M059J (cell line): ENCODE measurements at regions not wholly inside any gene's neighbourhood (a gene's known extent, or its start where the extent isn't known, plus 50 kb on each side); places are given as distances from the start of the nearest gene placed in this dataset.
"Not testable (repeated sequence)": the region's sequence is repeated elsewhere in the genome, so short reads cannot be mapped to it uniquely, and the experiment has no call there.

Experiments
- DNase-seq: peaks from one replicate; pipeline ENCODE4 v3.0.0-alpha.2; 2012; ENCODE audit warnings: low read depth

DNA sequence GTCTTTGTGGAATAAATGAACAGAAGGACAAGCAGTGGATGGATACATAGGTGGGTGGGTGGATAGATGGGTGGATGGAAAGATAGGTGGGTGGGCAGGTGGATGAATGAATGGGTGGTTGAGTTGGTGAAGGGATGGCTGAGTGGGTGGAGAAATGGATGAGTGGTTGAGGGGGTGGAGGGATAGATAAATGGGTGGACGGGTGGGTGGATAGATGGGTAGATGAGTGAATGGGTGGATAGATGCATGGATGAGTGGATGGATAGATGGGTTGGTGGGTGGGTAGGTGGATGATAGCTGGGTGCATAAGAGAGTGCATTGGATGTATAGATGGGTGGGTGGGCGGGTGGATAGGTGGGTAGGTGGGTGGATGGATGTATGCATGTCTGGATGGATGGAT, 63.5 kb downstream of the UNC93B1 start:
- DNase-seq: not testable (repeated sequence)

GRCh38 chr11:67938964-67939363, 64.9 kb downstream of the UNC93B1 start:
- not testable (repeated sequence) for DNase-seq

DNA sequence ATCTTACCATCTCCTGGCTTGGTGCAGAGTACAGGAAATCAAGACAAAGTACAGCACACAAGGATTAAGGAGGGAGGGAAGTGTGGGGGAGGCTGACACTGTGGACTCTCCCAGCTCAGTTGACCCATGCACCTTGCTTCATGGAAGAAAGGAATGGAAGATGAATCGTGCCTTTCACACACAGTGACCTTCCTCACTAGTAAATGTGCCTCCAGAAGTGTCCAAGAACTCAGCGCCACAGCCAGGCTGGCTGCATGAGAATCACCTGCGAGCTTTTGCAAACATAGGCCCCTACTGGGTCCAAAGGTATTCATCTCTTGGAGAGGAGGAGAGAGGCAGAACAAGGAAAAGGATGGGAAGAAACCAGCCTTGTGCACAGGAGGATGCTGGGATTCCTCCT, 65.5 kb downstream of the UNC93B1 start:
- not testable (repeated sequence) for DNase-seq

DNA sequence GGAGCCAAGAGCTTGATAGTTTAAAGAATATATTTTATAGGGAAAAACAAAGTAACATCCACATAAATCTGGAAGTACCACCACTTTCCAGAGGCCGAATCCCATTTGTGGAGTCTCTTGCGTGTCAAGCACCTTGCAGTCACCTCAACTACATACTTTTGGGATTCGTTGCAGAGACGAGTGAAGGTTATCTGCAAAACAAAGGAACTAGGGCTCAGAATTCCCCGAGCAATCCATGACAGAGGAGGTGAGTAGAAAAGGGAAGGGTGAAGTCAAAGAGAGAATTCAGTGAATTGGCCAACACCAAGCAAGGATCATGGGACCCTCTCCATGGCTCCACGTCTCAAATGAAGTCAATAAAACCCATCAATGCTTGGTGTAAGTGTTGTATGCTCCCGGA, 80.3 kb downstream of the UNC93B1 start:
- DNase-seq: not testable (repeated sequence)

- DNase-seq: not testable (repeated sequence)
Measured at GRCh38 chr11:67920546-67920945, 83.4 kb downstream of the UNC93B1 start.

DNA sequence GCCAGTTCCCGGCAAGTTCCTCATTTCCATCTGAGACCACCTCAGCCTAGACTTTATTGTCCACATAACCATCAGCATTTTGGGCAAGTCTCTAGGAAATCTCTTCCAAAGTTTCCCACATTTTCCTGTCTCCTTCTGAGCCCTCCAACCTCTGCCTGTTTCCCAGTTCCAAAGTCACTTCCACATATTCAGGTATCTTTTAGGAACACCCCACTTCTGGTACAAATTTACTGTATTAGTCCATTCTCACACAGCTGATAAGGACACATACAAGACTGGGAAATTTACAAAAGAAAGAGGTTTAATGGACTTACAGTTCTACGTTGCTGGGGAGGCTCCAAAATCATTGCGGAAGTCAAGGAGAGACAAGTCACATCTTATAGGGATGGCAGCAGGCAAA, 91.7 kb downstream of the UNC93B1 start:
- DNase-seq: not testable (repeated sequence)

- not testable (repeated sequence) for DNase-seq
Measured at GRCh38 chr11:67911211-67911610, 92.7 kb downstream of the UNC93B1 start.

DNA sequence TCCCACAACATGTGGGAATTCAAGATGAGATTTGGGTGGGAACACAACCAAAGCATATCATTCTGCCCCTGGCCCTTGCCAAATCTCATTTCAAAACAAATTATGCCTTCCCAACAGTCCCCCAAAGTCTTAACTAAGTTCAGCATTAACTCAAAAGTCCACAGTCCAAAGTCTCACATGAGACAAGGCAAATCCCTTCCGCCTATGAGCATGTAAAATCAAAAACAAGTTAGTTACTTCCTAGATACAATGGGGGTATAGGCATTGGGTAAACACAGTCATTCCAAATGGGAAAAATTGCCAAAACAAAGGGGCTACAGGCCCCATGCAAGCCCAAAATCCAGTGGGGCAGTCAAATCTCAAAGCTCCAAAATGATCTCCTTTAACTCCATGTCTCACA, 93.1 kb downstream of the UNC93B1 start:
- DNase-seq: not testable (repeated sequence)

DNA sequence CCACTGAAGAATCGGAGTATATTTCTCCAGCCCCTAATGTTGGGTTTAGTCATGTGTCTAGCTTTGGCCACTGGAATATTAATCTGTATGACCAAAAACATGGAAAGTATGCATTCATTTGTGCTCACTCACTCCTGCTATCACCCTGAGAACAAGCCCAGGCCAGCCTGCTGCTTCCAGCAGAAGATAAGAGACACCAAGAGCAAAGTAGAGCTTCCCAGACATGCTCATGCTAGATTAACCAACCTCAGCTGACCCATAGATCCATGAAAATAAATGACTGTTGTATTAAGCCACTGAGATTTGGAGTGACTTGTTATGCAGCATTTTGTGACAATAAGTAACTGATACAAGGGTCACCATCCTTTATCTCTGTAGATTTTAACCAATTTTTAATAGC, 96.9 kb downstream of the UNC93B1 start:
- DNase-seq: not testable (repeated sequence)

DNA sequence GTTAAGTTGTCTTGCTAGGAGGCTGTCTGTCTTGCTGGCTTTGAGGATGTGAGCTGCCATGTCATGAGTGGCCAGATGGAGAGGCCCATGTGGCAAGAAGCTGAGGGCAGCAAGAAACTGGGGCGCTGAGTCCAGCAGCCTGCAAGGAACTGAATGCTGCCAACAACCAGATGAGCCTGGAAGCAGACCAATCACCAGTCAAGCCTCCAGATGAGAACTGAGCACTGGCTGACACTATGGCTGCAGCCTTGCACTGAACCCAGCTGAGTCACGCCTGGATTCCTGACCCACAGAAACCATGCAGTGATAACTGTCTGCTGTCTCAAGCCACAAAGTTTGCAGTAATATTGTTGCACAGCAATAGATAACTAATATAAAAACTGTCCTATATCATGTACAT, 104.4 kb downstream of the UNC93B1 start:
- DNase-seq: peak; percentile 54

GRCh38 chr11:67893487-67893886, 110.4 kb downstream of the UNC93B1 start:
- not testable (repeated sequence) for DNase-seq

GRCh38 chr11:67889646-67890045, 114.3 kb downstream of the UNC93B1 start:
- DNase-seq: not testable (repeated sequence)

GRCh38 chr11:67888056-67888455, 115.8 kb downstream of the UNC93B1 start:
- DNase-seq: not testable (repeated sequence)

DNA sequence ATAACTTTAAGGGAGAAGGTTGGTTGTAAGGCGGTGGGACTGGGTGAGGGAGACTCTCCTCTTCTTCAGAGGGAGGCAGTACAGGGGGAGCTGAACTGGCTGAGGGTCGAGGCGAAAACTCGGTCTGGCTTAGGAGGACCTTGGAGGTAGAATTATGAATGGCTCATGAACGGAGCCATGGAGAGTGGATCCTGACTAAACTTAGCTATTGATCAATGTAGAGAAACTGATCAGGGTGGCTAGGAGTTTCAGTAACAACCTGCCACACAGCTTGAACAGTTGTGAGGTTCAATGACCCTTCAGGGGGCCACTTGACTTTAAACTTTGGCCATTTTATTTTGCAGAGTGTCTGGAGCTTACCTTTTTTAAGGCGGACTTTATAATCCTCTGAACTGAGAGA, 117.2 kb downstream of the UNC93B1 start:
- not testable (repeated sequence) for DNase-seq

DNA sequence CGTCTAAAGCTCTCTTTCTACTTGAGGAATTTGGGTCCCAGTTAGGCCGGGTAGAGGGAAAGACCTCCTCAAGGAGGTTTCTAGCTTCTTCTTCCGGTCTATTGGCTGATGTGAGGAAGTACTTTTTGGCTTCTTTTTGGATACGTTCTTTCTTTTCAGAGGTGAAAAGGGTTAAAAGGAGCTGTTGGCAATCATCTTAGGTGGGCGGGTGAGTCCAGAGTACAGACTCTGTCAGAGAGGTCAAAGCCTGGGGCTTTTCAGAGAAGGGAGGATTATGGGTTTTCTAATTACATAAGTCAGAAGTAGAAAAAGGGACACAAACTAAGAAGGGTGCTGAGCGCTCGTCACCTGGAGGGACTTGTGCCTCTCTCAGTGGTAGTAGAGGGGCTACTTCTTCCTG, 117.7 kb downstream of the UNC93B1 start:
- not testable (repeated sequence) for DNase-seq

DNA sequence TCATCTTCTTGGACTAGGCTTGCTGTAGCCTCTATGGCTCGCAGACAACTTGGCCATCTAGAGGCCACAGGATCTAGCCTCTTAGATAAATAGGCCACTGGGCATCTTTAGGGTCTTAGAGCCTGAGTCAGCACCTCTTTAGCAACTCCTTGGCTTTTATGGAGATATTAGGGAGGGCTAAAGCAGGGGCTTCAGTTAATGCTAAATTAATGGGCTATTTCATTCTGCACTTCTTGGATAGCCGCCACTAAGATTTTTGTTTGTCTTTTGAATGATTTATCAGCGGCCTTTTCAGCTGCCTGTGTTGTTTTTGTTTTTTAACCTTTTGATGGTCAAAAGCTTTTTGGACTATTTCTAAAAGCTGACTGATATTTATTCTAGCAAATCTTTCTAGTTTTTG, 118.3 kb downstream of the UNC93B1 start:
- not testable (repeated sequence) for DNase-seq

GRCh38 chr11:67884761-67885558, 118.9 kb downstream of the UNC93B1 start:
- DNase-seq: not testable (repeated sequence)

DNA sequence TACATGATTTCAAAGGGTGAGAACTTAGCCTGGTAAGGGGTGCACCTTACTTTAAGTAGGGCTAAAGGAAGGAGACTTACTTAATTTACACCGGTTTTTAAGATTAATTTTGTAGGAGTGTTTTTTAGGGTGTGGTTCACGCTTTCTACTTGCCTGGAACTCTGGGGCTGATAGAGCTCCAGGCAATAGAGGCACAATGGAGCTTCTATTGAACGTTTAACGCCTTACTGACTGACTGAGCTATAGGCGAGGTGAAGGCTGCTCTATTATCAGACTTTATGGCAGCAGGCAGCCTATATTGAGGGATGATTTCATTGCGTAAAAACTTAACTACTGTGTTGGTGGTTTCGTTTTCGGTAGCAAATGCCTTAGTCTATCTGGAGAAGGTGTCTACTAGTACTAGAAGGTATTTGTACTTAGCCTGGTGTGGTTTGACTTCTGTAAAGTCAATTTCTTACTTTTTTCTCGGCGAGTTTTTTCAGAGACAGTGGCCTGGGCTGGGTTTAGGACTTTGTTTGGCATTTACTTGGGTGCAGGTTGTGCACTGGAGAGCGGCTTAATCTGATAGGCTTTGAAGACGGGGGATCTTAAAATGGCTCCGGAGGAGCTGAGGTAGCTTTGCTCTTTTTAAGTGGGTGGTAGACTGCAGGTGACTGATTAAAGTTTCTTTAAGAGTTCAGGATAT, 119.7 kb downstream of the UNC93B1 start:
- DNase-seq: not testable (repeated sequence)

DNA sequence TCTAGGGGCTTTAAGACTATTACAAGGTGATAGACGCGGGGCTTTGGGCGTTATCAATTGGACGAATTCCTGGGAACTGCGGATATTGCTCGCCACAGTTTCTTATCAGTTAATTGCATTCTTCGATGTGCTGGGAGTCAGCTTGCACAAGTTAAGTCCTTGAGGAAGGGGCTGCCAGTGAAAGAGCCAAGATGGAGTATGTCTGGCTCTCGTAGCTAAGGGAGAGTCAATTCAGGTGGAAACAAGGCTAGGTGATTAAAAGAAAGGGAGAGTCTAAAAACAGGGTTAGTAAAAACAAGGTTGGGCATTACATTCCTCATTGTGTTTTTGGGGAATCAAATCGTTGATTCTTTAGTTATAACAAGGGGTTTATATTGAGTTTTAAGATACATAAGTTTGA, 121.6 kb downstream of the UNC93B1 start:
- DNase-seq: not testable (repeated sequence)

DNA sequence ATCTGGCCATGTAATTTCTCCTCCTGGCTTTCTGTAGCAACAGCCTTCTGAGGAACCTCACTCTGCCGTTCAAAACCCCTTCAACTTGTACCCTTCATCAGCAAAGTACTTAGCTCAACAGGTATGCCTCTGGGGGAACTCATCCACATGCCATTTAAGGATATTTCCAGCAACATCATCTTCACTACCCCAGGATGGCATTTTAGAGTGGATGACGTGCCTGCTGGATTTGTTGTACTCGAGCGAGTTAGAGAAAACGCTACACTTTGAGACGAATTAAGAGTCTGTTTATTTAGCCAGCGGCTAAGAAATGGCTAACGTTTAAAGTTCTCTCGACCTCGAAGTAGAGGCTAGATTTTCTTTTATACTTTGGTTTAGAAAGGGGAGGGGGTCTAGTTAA, 122.1 kb downstream of the UNC93B1 start:
- not testable (repeated sequence) for DNase-seq

- DNase-seq: not testable (repeated sequence)
Measured at GRCh38 chr11:67880594-67881196, 123.2 kb downstream of the UNC93B1 start.

DNA sequence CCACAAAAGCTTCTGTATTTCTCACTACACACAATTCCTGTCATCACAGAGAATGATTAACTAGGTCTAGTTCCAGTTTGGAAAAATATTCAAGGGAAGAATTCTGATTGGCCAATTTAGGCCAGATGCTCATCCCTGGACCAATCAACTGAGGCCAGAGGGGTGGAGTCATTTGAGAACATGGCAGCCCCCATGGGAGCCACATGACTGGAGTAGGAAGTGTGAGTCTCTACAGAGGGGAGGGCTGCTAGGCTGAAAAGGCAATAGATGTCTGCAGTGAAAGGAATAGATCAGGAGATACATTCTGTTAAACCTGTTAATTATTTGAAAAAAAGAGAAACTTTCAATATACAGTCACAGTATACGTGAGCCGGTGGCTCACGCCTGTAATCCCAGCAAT, 125.2 kb downstream of the UNC93B1 start:
- not testable (repeated sequence) for DNase-seq

DNA sequence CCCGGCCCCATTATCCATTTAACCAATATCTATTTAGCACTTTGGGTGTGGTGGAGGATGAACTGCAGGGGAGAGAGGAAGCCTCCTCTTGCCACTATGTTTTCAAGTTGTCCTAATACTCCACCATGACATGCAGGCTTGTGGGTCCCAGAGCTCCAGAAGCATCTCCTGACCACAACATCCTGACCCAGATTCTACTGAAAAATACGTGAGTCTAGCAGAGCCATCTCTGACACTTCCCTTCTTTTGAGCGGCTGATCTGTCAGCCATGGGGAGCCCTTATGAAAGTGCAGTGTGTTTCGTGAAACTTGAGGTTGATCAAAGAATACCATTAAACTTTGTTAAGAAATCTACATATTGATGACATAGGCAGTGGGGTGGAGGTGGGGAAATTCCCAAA, 126.6 kb downstream of the UNC93B1 start:
- not testable (repeated sequence) for DNase-seq
